ENCODE measurements at regions not wholly inside any gene's neighbourhood (a gene's known extent, or its start where the extent isn't known, plus 50 kb on each side); places are given as distances from the start of the nearest gene placed in this dataset.
"Not testable (repeated sequence)": the region's sequence is repeated elsewhere in the genome, so short reads cannot be mapped to it uniquely, and the experiment has no call there.

DNA sequence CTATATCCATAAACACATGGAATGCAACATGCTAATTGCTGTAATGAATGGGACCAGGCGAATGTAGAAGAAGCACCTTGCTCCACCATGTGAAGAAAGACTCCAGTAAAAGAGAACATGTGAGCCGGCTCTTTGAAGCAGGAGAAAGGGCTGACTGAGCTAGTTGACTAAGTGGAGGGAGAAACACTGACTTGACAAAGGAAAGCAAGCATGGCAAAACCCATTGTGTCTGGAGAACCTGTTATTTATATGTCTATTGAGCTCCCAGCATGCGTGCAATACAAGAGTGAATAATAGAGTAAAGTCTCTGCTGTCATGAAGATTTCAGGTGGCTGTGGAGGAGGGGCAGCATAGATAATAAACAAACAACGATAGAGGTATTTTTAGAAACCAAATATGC lies 559.9 kb downstream of the RAB28 start:
- POLR2A ChIA-PET (ENCODE audit: low non-redundant PET): no interaction called here
- Histone ChIP-seq H3K4me1 (ENCODE audit: insufficient read depth, low read length, poor library complexity, severe bottlenecking) (no peaks in the 10 kb centered on the region), H3K9me3 (ENCODE audit: low read depth, low read length, poor library complexity, severe bottlenecking) (no peaks in the 10 kb centered on the region), H3K27ac (ENCODE audit: low read depth, low read length, poor library complexity, severe bottlenecking) (no peak overlapping the region), H3K27me3 (replicated peaks; ENCODE audit: insufficient read depth, low read depth, low read length, poor library complexity) (peaks cover 18% of the 10 kb centered on the region), H3K36me3 (ENCODE audit: insufficient read depth, low read length, poor library complexity, severe bottlenecking) (no peaks in the 10 kb centered on the region), H3K4me3 (ENCODE audit: low read depth, low read length, poor library complexity, severe bottlenecking) (no peak overlapping the region)
- DNase-seq (ENCODE audit: low spot score): no peak
- CTCF ChIA-PET: no interaction called here
- no TSS peak for BruUV-seq (replicated peaks)
- TF ChIP-seq, protein P1, sequence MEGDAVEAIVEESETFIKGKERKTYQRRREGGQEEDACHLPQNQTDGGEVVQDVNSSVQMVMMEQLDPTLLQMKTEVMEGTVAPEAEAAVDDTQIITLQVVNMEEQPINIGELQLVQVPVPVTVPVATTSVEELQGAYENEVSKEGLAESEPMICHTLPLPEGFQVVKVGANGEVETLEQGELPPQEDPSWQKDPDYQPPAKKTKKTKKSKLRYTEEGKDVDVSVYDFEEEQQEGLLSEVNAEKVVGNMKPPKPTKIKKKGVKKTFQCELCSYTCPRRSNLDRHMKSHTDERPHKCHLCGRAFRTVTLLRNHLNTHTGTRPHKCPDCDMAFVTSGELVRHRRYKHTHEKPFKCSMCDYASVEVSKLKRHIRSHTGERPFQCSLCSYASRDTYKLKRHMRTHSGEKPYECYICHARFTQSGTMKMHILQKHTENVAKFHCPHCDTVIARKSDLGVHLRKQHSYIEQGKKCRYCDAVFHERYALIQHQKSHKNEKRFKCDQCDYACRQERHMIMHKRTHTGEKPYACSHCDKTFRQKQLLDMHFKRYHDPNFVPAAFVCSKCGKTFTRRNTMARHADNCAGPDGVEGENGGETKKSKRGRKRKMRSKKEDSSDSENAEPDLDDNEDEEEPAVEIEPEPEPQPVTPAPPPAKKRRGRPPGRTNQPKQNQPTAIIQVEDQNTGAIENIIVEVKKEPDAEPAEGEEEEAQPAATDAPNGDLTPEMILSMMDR (conservative IDR thresholded peaks at IDR 0.05; ENCODE audit: low read depth, low read length): no peak
- TF ChIP-seq EZH2 (IDR thresholded peaks at IDR 0.05; ENCODE audit: borderline replicate concordance, low read depth, low read length, poor library complexity, severe bottlenecking): no peak
- intact Hi-C loops (cut with micrococcal nuclease; ENCODE audit: unreplicated experiment): no loop called here

DNA sequence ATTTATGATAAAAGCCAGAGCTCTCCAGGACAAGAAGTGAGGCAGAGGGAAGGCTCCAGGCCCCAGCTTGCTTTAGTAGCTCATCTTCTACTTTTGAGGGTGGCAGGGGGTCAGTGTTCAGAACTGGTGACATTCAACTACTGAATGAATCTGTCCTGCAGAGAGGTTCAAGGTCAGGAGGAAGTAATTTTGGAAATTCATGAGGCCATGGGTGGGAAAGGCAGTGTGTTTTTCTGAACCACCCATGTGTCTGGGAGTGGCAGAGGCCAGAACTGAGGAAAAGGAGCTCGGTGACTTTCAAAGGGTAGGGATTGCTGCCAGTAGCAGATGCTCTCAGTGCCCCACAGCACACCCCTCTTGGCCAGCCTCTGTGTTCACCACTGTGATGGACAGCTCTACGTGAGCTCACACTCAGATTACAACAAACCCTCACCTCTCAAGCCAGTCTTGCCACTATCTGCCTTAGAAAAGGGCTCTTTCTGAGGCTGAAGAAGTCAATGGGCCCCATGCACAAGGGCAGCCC lies 571.2 kb downstream of the RAB28 start:
- Histone ChIP-seq H3K4me1 (ENCODE audit: insufficient read depth, low read length, poor library complexity, severe bottlenecking) (no peaks in the 10 kb centered on the region), H3K27me3 (replicated peaks; ENCODE audit: insufficient read depth, low read depth, low read length, poor library complexity) (no peaks in the 10 kb centered on the region), H3K27ac (ENCODE audit: low read depth, low read length, poor library complexity, severe bottlenecking) (no peak overlapping the region), H3K9me3 (ENCODE audit: low read depth, low read length, poor library complexity, severe bottlenecking) (no peaks in the 10 kb centered on the region), H3K36me3 (ENCODE audit: insufficient read depth, low read length, poor library complexity, severe bottlenecking) (no peaks in the 10 kb centered on the region), H3K4me3 (ENCODE audit: low read depth, low read length, poor library complexity, severe bottlenecking) (no peak overlapping the region)
- intact Hi-C loops (cut with micrococcal nuclease; ENCODE audit: unreplicated experiment): no loop called here
- ChIA-PET POLR2A (ENCODE audit: low non-redundant PET) (interaction anchor here (0.6 kb wide), 1 partner anchor 10 kb away, joined by 3 read pairs; no protein-coding TSS in a partner anchor), CTCF (no interaction called here)
- no peak for DNase-seq (ENCODE audit: low spot score)
- BruUV-seq (replicated peaks): no TSS peak
- TF ChIP-seq, protein P1 (conservative IDR thresholded peaks at IDR 0.05; ENCODE audit: low read depth, low read length): no peak
- no peak for TF ChIP-seq EZH2 (IDR thresholded peaks at IDR 0.05; ENCODE audit: borderline replicate concordance, low read depth, low read length, poor library complexity, severe bottlenecking)

DNA sequence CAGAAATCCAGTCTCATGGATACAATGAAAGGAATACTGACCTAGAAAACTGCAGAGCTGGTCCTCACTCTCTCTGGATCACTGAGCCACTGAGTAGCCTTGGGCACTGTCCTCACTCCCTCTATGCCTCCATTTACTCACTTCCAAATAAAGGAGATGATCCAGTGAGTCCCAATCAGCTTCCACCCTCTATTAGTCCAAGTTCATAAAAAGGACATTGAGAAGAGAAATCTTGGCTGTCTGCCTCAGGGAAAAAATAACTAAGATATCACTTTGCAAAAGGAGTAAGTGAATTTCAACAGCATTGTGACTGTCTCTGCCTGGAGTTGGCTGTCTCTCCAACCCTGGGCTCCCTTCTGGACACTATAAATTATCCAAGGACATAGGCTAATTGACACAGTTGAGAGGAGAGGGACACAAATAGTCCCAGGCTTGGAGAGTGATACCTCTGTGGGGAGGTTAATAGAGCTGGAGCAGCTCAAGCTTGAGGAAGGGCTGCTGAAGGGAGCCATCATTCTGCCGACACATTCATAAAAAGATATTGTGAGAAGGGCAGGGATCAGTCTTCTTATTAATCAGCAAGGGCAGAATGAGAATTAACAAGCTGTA lies 572.3 kb downstream of the RAB28 start:
- no peak overlapping the region for H3K4me3 ChIP-seq (ENCODE audit: low read depth, low read length, poor library complexity, severe bottlenecking)
- H3K9me3 ChIP-seq (ENCODE audit: low read depth, low read length, poor library complexity, severe bottlenecking): no peaks in the 10 kb centered on the region
- intact Hi-C loops (cut with micrococcal nuclease; ENCODE audit: unreplicated experiment): no loop called here
- no TSS peak for BruUV-seq (replicated peaks)
- TF ChIP-seq, protein P1 (conservative IDR thresholded peaks at IDR 0.05; ENCODE audit: low read depth, low read length): no peak
- no peak for TF ChIP-seq EZH2 (IDR thresholded peaks at IDR 0.05; ENCODE audit: borderline replicate concordance, low read depth, low read length, poor library complexity, severe bottlenecking)
- ChIA-PET CTCF (no interaction called here), POLR2A (ENCODE audit: low non-redundant PET) (no interaction called here)
- H3K27ac ChIP-seq (ENCODE audit: low read depth, low read length, poor library complexity, severe bottlenecking): no peak overlapping the region
- H3K4me1 ChIP-seq (ENCODE audit: insufficient read depth, low read length, poor library complexity, severe bottlenecking): no peaks in the 10 kb centered on the region
- DNase-seq (ENCODE audit: low spot score): no peak
- H3K27me3 ChIP-seq (replicated peaks; ENCODE audit: insufficient read depth, low read depth, low read length, poor library complexity): no peaks in the 10 kb centered on the region
- H3K36me3 ChIP-seq (ENCODE audit: insufficient read depth, low read length, poor library complexity, severe bottlenecking): no peaks in the 10 kb centered on the region

DNA sequence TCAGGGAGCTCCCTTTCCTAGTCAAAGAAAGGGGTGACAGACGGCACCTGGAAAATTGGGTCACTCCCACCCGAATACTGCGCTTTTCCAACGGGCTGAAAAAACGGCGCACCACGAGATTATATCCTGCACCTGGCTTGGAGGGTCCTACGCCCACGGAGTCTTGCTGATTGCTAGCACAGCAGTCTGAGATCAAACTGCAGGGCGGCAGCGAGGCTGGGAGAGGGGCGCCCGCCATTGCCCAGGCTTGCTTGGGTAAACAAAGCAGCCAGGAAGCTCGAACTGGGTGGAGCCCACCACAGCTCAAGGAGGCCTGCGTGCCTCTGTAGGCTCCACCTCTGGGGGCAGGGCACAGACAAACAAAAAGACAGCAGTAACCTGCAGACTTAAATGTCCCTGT lies 580.5 kb downstream of the RAB28 start:
- intact Hi-C loops (cut with micrococcal nuclease; ENCODE audit: unreplicated experiment); DNase-seq (ENCODE audit: low spot score); H3K4me1 ChIP-seq (ENCODE audit: insufficient read depth, low read length, poor library complexity, severe bottlenecking); H3K36me3 ChIP-seq (ENCODE audit: insufficient read depth, low read length, poor library complexity, severe bottlenecking); H3K27me3 ChIP-seq (replicated peaks; ENCODE audit: insufficient read depth, low read depth, low read length, poor library complexity); H3K9me3 ChIP-seq (ENCODE audit: low read depth, low read length, poor library complexity, severe bottlenecking); BruUV-seq (replicated peaks); POLR2A ChIA-PET (ENCODE audit: low non-redundant PET); H3K4me3 ChIP-seq (ENCODE audit: low read depth, low read length, poor library complexity, severe bottlenecking); CTCF ChIA-PET; H3K27ac ChIP-seq (ENCODE audit: low read depth, low read length, poor library complexity, severe bottlenecking): not testable (repeated sequence)

Data from A673 (cell line).